ENCODE measurements at regions not wholly inside any gene's neighbourhood (a gene's known extent, or its start where the extent isn't known, plus 50 kb on each side); places are given as distances from the start of the nearest gene placed in this dataset.
"Not testable (repeated sequence)": the region's sequence is repeated elsewhere in the genome, so short reads cannot be mapped to it uniquely, and the experiment has no call there.

DNA sequence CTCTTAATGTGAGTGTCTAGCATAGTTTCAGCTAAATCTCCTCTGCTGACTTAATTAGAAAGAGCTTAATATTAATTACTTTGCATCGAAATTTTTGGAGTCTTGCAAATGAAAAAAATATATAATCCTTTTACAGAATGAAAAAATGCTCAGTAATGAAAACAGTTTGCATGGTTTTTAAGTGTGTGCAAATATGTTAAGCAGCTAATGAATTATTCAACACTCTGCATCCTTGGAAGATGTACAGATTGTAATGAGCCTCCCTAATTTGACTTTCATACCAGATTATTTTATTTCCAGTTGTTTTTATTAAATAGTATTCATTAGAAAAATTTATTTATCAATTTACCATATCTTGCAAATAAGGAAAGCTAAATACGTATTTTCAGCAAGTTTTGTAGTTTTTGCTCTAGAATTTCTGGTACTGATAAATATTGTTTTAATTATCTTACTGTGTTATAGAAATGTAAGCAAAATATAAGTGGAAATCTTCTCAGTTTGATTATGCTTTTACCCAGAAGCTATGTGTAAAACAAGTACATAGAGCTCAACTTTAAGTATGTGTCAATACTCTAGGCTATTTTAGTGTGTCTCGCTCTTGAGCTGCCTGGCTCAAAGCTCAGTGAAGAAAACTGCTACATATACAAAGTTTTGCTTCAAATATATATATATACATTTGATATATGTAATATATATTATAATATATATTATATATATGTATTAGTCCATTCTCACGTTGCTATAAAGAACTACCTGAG lies 714.9 kb upstream of the LUZP2 start:
- DNase-seq = no peak

GRCh38 chr11:23786974-23787373 lies 709.9 kb upstream of the LUZP2 start:
- DNase-seq = not testable (repeated sequence)

DNA sequence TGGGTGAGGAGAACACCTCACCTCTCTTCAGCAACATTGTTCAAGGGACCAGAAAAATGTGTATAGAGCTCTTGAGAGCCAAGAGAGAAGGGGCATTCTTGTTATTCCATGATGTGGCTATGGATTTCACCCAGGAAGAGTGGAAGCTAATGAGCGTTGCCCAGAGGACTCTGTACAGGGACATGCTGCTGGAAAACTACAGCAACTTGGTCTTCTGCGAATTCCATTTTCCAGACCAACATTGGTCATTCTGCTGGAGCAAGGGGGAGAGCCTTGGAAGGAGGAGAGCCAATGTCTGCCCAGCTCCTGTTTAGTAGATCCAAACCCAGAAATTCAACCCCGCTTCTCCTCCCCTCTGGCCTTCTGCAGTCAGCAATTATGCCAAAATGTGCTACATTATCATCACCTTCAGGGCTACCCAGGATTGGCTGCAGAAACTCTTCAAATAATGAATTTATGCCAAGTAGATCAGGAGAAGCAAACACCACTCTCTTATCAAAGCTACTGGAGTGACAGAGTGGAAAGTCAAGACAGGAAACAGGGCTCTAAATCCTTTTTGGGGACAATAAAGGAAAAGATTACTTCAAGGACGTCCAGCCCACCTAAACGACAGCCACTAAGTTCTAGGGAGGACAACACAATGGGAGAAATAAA lies 707.5 kb upstream of the LUZP2 start:
- no peak for DNase-seq

DNA sequence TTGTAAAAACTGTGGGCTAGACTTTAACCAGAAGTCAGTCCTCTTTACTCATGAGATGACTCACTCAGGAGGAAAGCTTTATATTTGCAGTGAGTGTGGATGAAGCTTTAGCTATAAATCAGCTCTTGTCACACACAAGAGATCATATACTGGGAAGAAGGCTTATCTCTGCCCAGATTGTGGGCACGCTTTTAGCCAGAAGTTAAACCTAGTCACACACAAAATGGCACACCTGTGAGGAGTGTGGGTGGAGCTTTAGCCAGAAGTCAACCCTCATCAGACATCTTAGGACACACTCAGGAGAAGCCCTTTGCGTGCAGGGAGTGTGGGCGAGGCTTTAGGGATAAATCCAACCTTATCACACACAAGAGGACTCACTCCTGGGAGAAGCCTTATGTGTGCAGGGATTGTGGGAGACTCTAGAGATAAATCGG lies 706.9 kb upstream of the LUZP2 start:
- DNase-seq = no peak

GRCh38 chr11:23797624-23798419 lies 699.0 kb upstream of the LUZP2 start:
- DNase-seq = no peak

- DNase-seq = not testable (repeated sequence)
Observed at GRCh38 chr11:23834306-23834705, 662.5 kb upstream of the LUZP2 start.

- no peak for DNase-seq
Observed at GRCh38 chr11:23836981-23837380, 659.9 kb upstream of the LUZP2 start.

DNA sequence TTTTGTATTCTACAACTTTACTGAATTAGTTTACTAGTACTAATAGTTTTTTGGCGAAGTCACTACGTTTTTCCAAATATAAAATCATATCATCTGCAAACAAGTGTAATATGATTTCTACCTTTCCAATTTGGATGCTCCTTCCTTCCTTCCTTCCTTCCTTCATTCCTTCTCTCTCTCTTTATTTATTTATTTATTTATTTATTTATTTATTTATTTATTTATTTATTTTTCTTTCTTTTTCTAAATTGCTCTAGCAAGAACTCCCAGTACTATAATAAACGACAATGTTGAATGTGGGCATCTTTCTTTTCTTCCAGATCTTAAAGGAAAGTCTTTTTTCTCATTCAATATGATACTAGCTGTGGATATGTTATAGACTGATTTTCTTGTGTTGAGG lies 656.0 kb upstream of the LUZP2 start:
- no peak for DNase-seq

DNA sequence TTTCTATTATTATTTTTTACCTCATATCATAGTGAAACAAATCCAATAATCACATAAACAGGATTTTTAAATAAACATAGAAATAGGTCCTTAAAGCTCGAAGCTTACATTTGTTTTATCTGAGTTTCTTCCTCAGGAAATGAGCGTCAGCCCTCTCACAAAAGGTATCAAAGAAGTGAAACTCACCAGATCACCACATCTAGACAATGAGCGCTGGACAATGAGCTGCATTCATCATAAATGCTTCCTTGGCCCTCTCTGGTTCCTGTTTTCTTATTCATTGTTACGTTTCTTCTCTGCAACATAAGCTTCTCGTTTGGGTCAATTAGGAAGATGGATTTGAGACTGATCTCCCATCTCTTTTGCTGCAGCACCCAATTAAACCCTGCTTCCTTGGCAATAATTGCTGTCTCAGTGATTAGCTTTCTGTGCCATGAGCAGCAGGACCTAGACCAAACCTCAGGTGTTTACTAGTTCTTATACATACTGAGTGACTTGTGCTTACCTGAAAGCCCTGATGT lies 649.9 kb upstream of the LUZP2 start:
- no peak for DNase-seq

DNA sequence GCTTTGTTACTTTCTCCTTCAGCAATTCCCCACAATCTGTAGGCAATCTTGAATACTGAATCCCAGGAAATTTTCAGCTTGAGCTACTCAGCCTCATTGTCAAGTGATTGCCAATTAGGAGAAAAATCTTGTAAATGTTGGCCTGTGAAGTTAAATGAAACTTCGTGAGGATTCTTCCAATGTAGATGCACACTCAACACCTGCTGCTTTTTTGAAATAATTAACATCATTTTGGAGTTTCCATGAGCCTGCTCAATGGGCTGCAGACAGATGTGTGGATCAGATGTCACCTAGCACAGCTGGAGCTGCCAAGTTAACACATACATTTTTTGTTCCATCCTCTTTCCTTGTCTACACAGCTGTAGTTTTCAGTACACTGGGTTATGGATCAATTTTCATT lies 645.6 kb upstream of the LUZP2 start:
- no peak for DNase-seq

- no peak for DNase-seq
Observed at GRCh38 chr11:23856654-23857053, 640.2 kb upstream of the LUZP2 start.

DNA sequence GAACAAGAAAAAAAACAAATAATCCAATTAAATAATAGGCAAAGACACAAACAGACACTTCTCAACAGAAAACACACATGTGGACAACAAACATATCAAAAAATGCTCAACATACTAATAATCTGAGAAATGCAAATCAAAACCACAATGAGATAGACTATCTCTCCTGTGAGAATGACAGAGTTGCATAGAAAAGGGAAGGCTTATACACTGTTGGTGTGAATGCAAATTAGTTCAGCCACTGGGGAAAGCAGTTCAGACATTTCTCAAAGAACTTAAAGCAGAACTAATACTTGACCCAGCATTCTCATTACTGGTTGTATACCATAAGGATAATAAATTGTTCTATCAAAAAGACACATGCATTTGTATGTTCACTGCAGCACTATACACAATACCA lies 637.8 kb upstream of the LUZP2 start:
- DNase-seq = no peak

GRCh38 chr11:23861615-23862014 lies 635.2 kb upstream of the LUZP2 start:
- no peak for DNase-seq

DNA sequence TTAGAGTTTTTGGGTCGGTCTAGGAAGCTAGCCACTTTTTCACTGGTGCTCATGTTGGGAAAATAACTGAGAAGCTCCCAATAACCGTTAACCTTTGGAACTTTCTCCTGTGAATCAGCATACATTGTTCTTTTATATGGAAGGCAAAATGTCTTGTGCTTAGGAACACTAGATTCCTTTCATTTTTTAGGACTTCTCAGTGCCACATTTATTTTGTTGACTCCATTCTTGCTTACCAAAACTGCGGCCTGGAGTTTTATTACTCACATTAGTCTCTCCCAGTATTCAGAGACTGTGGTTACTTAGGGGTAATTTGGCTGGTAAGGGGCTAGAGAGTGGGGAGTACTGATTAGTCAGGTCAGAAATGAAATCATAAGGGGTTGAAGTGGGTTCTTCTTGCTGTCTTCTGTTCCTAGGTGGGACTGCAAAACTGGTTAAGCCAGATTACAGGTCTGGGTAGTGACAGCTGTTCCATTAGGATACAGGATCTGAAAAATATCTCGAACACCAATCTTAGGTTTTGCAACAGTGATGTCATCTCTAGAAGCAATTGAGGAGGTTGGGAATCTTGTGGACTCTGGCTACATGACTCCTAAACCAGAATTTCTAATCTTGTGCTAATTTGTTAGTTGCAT lies 631.4 kb upstream of the LUZP2 start:
- no peak for DNase-seq

- DNase-seq = no peak
Observed at GRCh38 chr11:23866641-23867040, 630.2 kb upstream of the LUZP2 start.

- DNase-seq = no peak
Observed at GRCh38 chr11:23869671-23870070, 627.2 kb upstream of the LUZP2 start.

GRCh38 chr11:23873406-23873805 lies 623.4 kb upstream of the LUZP2 start:
- no peak for DNase-seq

GRCh38 chr11:23875176-23875850 lies 621.5 kb upstream of the LUZP2 start:
- DNase-seq = no peak

DNA sequence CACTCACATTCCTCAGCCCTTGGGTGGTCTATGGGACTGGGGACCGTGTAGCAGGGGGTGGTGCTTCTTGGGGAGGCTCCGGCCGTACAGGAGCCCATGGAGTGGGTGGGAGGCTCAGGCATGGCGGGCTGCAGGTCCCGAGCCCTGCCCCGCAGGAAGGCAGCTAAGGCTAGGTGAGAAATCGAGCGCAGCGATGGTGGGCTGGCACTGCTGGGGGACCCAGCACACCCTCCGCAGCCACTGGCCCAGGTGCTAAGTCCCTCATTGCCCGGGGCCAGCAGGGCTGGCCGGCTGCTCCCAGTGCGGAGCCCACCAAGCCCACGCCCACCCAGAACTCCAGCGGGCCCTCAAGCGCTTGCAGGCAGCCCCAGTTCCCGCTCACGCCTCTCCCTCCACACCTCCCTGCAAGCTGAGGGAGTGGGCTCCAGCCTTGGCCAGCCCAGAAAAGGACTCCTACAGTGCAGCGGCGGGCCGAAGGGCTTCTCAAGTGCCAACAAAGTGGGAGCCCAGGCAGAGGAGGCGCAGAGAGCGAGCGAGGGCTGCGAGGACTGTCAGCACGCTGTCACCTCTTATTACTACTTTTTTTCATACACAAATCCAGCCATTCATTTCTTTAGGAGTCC lies 613.3 kb upstream of the LUZP2 start:
- not testable (repeated sequence) for DNase-seq

DNA sequence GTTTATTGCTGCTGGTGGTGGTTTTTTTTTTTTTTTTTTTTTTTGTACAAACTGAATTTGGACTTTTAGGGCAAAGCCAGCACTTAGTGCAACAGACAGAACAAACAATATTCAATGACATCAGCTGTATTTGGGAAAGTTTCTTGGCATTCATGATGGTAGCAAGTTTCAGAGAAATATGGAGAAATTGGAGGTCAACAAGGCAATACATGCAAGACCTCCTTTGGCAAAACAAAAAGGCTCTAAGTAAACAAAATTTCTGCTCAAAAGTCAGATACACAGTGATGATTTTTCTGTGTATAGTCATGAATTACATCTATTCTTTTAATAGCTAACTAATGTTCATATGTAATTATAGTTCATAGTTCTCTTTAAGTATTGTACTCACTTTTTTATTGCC lies 612.5 kb upstream of the LUZP2 start:
- DNase-seq = no peak

DNA sequence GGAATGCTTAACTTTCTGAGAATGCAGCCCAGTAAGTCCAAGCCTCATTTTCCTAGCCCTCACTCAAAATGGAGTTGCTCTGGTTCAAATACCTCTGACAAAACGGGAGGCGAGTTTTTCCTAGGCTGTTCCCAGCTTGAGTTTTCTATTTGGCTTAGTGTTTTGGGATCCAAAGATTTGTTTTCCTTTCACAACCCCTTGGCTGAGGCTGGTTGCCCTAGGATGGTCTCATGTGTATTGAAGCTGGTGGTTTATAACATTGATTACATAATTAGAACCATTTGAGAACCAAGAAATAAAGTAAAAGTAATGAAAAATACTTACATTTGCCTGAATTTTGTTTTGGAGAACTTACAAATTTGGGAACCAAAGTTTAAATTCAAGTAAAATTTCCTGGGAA lies 611.1 kb upstream of the LUZP2 start:
- no peak for DNase-seq

GRCh38 chr11:23887122-23887521 lies 609.7 kb upstream of the LUZP2 start:
- DNase-seq = not testable (repeated sequence)

All from suppressor macrophage treated with lipopolysaccharide for 4 hours (primary cell).